Ovary (tissue), 1 donor: ENCODE measurements at regions not wholly inside any gene's neighbourhood (a gene's known extent, or its start where the extent isn't known, plus 50 kb on each side); places are given as distances from the start of the nearest gene placed in this dataset.

Experiments
- EP300 ChIP-seq: sonication (generic); formaldehyde crosslinking; IDR thresholded peaks from one replicate; pipeline ENCODE4 v1.6.1; 2017; ENCODE audit warnings: antibody characterized with exemption
- POLR2A ChIP-seq: fragments of 450-650 bp; IDR thresholded peaks from one replicate; pipeline ENCODE4 v1.6.1; 2017; ENCODE audit warnings: antibody characterized with exemption, mild to moderate bottlenecking, moderate library complexity

DNA sequence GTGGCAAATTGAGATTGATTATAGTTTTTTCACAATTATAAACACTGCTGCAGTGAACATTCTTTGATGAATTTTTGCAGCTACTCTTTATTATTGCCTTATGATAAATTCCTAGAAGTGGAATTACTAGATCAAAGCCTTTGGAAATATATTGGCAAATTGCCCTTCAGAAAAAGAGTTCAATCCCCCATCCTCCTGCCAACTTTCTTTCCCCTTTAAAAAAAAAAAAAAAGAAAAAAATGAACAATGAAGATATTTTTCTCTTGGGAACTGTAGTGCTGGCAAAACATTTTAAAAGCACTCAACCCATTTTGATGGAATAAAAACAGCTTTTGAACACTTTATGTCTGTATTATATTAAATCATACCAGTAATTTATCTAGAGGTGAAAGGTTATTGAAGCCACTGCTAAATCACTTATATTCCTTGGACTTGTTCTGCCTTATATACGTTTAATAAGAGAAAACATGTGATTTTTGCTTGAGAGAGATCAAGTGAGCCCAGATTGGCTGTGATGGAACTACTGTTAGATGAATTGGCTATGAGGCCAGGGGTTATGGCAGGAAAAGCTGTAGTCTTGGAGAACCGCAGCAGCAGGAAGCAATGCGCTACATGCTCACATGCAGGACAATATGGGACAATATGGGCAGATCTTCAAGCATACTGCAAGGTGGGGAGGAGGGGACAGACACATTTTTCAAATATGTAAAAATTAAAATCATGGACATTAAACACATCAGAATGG lies 212.8 kb upstream of the C2CD4B start:
- TF ChIP-seq POLR2A (no peak), EP300 (no peak)
